Lower leg skin (tissue), 4 donors: ENCODE measurements at regions not wholly inside any gene's neighbourhood (a gene's known extent, or its start where the extent isn't known, plus 50 kb on each side); places are given as distances from the start of the nearest gene placed in this dataset.

Experiments
- DNase-seq, 2 donors: peaks; one replicate each; pipeline ENCODE4 v3.0.0-alpha.2; 2019; ENCODE audit warnings: low spot score in 2 of 2
- H3K4me3 ChIP-seq: fragments of 200-600 bp; sonication (generic); 2 replicates; pipeline ENCODE4 v1.5.1; 2017; ENCODE audit warnings: mild to moderate bottlenecking, low read depth; ENCODE audit not compliant: poor library complexity, severe bottlenecking
- POLR2A ChIP-seq, 2 donors: fragments of 450-650 bp; IDR thresholded peaks; one replicate each; pipeline ENCODE4 v1.6.1; 2016 to 2017; ENCODE audit warnings: antibody characterized with exemption in 2 of 2, mild to moderate bottlenecking in 1 of 2, moderate library complexity in 1 of 2
- WGBS, 2 donors: methylation state at CpG; one replicate each; pipeline ENCODE4 v1.1.5; 2018; 5-methylcytosine and 5-hydroxymethylcytosine counted together
- intact Hi-C: fragments of 100-400 bp; cut with DNase I; formaldehyde crosslinking; loops from one replicate; pipeline ENCODE4 v1.15.0; 2023; ENCODE audit warnings: low total_unique reads
- TF ChIP-seq, protein P1 (sequence below), 3 donors: fragments of 450-650 bp; IDR thresholded peaks; one replicate each; pipeline ENCODE4 v1.5.1; 2016; ENCODE audit warnings: antibody characterized with exemption in 3 of 3, mild to moderate bottlenecking in 3 of 3, moderate library complexity in 2 of 3

DNA sequence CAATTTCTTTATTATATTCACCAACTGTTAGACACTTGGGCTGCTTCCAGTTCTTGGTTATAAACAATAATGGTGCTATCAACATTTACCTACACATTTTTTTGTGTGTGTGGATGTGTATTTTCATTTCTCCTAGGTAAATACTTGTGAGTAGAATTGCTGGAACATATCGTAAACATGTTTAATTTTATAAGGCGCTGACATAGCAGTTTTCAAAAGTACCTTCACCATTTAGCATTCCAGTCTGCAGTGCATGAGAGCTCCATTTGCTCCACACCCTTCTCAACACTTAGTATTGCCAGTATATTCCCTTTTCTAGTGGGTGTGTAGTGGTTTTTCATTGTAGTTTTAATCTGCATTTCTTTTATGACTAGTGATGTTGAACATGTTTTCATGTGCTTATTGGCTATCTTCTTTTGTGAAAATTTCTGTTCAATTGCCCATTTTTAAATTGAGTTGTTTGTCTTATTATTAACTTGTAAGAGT is 59.6 kb upstream of the FAM204A start:
- no peak for TF ChIP-seq POLR2A (IDR thresholded peaks at IDR 0.05)
- no peak for DNase-seq
- intact Hi-C loops: no loop called here
- no peak overlapping the region for H3K4me3 ChIP-seq
- WGBS, 2 donors: 92 to 96% methylated on average over 2 of the region's 2 CpGs

DNA sequence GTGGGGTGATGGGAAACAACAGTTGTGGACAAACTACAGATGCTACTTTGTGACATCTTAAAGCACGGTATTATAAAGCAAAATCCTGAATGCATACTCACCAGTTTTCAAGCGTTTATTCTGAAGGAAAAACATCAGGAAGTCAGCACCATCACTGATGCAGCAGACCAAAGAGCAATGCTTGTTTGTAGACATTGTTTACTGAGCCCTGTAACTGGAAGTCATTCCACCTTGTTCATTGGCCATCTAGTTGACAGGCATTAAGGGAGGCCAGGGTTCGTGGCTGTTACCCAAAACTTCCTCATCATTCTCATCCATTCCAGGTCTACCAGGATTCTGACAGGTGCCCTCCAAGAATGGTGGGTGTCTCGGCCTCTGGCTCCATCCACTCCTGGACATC is 55.3 kb upstream of the FAM204A start:
- TF ChIP-seq POLR2A (IDR thresholded peaks at IDR 0.05): no peak
- TF ChIP-seq, protein P1, sequence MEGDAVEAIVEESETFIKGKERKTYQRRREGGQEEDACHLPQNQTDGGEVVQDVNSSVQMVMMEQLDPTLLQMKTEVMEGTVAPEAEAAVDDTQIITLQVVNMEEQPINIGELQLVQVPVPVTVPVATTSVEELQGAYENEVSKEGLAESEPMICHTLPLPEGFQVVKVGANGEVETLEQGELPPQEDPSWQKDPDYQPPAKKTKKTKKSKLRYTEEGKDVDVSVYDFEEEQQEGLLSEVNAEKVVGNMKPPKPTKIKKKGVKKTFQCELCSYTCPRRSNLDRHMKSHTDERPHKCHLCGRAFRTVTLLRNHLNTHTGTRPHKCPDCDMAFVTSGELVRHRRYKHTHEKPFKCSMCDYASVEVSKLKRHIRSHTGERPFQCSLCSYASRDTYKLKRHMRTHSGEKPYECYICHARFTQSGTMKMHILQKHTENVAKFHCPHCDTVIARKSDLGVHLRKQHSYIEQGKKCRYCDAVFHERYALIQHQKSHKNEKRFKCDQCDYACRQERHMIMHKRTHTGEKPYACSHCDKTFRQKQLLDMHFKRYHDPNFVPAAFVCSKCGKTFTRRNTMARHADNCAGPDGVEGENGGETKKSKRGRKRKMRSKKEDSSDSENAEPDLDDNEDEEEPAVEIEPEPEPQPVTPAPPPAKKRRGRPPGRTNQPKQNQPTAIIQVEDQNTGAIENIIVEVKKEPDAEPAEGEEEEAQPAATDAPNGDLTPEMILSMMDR (IDR thresholded peaks at IDR 0.05): no peak
- intact Hi-C loops: no loop called here
- 89 to 91% methylated on average over 4 of the region's 4 CpGs for WGBS, 2 donors
- H3K4me3 ChIP-seq: no peak overlapping the region
- DNase-seq: no peak

DNA sequence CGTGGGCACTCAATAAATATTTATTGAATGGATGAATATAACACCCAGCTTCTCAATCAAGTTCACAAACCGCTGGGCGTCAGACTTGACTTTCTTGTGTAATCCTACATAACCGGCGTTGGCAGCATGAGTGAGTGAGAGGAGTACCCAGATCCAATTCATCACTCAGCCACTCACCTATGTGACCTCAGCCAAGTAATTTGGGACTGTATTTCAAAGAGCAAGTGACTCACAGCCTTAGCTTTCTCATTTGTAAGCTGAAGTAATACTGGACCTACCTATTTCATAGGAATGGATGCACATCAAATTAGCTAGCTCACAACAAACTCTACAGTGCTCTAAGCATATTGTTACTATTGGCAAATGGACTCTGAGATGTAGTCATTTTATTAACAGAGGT is 53.8 kb upstream of the FAM204A start:
- WGBS, 2 donors: 84 to 85% methylated on average over 5 of the region's 5 CpGs
- intact Hi-C loops: no loop called here
- no peak for DNase-seq
- TF ChIP-seq POLR2A (IDR thresholded peaks at IDR 0.05): no peak
- TF ChIP-seq, protein P1 (IDR thresholded peaks at IDR 0.05): no peak
- H3K4me3 ChIP-seq: no peak overlapping the region

DNA sequence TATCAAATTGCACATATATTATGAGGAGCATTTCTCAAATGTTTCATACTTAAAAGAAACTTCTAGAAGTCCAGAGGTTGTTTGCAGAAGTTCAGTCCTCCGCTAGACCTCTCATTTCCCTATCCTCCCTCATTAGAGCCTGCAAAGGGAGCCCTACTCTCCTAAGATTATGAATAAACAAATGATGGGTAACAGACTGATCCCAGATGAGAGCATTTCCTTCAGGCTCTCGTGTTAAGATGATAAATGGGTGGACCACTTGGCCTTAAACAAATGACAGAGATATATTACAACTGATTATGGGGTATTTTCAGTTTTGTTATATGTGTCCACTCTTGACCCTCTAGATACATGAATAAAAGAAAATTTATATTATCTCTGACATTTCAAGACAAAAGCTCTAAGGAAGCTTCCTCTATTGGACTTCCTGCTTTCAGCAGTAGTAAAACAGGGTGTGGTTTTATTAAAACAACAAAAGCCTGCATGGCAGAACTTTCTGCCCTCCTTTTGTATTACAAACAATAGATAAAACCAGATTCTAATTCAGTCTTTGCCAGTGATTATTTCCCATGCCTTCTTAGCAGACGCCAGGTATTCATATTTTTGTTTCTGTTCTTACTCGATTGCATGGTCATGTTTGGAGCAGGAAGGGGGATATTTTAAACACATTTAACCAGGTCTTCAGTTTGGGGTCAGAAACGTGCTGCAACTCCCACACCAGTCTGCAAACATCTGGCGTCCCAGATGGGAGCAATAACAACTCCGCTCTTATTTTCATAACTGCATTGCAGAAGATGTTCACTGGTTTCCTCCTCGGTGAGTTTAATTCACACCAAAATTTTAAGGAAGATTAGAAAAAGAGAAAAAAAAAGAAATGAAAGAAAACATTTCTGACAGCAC is 52.4 kb upstream of the FAM204A start:
- WGBS, 2 donors: 23 to 36% methylated on average over 8 of the region's 8 CpGs
- DNase-seq: no peak
- TF ChIP-seq, protein P1 (IDR thresholded peaks at IDR 0.05): no peak
- no peak for TF ChIP-seq POLR2A (IDR thresholded peaks at IDR 0.05)

DNA sequence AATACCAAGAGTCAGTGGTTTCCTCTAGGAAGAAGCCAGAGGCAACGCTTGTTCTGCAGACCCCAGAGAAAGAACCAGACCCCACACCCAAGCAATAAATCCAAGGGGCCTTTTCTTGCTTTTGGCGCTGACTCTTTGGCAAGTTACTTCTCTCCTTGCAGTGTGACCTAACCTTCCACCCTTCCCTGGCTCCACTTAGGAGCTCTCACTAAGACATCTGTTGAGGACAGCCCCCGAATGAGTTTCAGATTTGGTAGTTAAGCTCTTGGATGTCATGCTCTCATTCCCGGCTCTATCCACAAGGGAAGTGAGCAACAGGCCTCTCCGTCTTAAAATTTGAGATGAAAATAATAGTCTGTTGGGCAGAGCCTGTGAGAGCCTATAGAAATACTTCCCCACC is 50.6 kb upstream of the FAM204A start:
- DNase-seq: no peak
- TF ChIP-seq, protein P1 (IDR thresholded peaks at IDR 0.05): no peak
- TF ChIP-seq POLR2A (IDR thresholded peaks at IDR 0.05): no peak
- WGBS, 2 donors: 71 to 73% methylated on average over 5 of the region's 5 CpGs
- no peak overlapping the region for H3K4me3 ChIP-seq
- intact Hi-C loops: no loop called here

More for the DNA sequence above, 52.4 kb upstream of the FAM204A start:
- H3K4me3 ChIP-seq: no peak overlapping the region
- intact Hi-C loops: no loop called here
